ENCODE measurements at regions not wholly inside any gene's neighbourhood (a gene's known extent, or its start where the extent isn't known, plus 50 kb on each side); places are given as distances from the start of the nearest gene placed in this dataset.

- no peak for DNase-seq
Observed at GRCh38 chr2:143906850-143907249, 613.1 kb downstream of the ZEB2 start.

- DNase-seq: no peak
Observed at GRCh38 chr2:143905587-143905986, 614.3 kb downstream of the ZEB2 start.

- DNase-seq: no peak
Observed at GRCh38 chr2:143903172-143903856, 616.6 kb downstream of the ZEB2 start.

GRCh38 chr2:143901185-143901842 is 618.6 kb downstream of the ZEB2 start:
- no peak for DNase-seq

- no peak for DNase-seq
Observed at GRCh38 chr2:143899987-143900386, 619.9 kb downstream of the ZEB2 start.

GRCh38 chr2:143893371-143893770 is 626.5 kb downstream of the ZEB2 start:
- DNase-seq: no peak

- DNase-seq: no peak
Observed at GRCh38 chr2:143891879-143892308, 628.0 kb downstream of the ZEB2 start.

GRCh38 chr2:143890798-143891197 is 629.1 kb downstream of the ZEB2 start:
- no peak for DNase-seq

- no peak for DNase-seq
Observed at GRCh38 chr2:143889216-143889615, 630.7 kb downstream of the ZEB2 start.

GRCh38 chr2:143885461-143885860 is 634.5 kb downstream of the ZEB2 start:
- DNase-seq: no peak

- DNase-seq: no peak
Observed at GRCh38 chr2:143881246-143881645, 638.7 kb downstream of the ZEB2 start.

GRCh38 chr2:143877876-143878530 is 641.9 kb downstream of the ZEB2 start:
- no peak for DNase-seq

GRCh38 chr2:143877056-143877455 is 642.9 kb downstream of the ZEB2 start:
- DNase-seq: no peak

GRCh38 chr2:143875295-143876233 is 644.4 kb downstream of the ZEB2 start:
- DNase-seq: no peak

- DNase-seq: no peak
Observed at GRCh38 chr2:143873886-143874285, 646.0 kb downstream of the ZEB2 start.

- DNase-seq: no peak
Observed at GRCh38 chr2:143870696-143871095, 649.2 kb downstream of the ZEB2 start.

- no peak for DNase-seq
Observed at GRCh38 chr2:143856978-143857377, 662.9 kb downstream of the ZEB2 start.

GRCh38 chr2:143852759-143853158 is 667.2 kb downstream of the ZEB2 start:
- no peak for DNase-seq

GRCh38 chr2:143850084-143850483 is 669.8 kb downstream of the ZEB2 start:
- DNase-seq: no peak

GRCh38 chr2:143847257-143847656 is 672.7 kb downstream of the ZEB2 start:
- no peak for DNase-seq

- DNase-seq: no peak
Observed at GRCh38 chr2:143844986-143845385, 674.9 kb downstream of the ZEB2 start.

- no peak for DNase-seq
Observed at GRCh38 chr2:143843686-143844085, 676.2 kb downstream of the ZEB2 start.

- DNase-seq: no peak
Observed at GRCh38 chr2:143842836-143843235, 677.1 kb downstream of the ZEB2 start.
